Activated CD4-positive, alpha-beta T cell treated with anti-CD3 and anti-CD28 coated beads, Interleukin-2, amount 10 ng/mL, durations not matched to agents 7 days and 5 days (primary cell): ENCODE measurements at regions not wholly inside any gene's neighbourhood (a gene's known extent, or its start where the extent isn't known, plus 50 kb on each side); places are given as distances from the start of the nearest gene placed in this dataset.
A peak's percentile ranks its signal among the peaks of the same experiment; 100 is the strongest.

Experiments used
- CTCF ChIA-PET: fragments of 350-600 bp; sonication (Branson Sonifier 250); formaldehyde crosslinking; loops from one replicate; lab custom pipeline; 2021; ENCODE audit warnings: antibody characterized with exemption; lab: Charles Lee
- POLR2A ChIA-PET: fragments of 350-600 bp; sonication (Branson Sonifier 250); formaldehyde crosslinking; loops from one replicate; lab custom pipeline; 2021; ENCODE audit warnings: antibody characterized with exemption; lab: Charles Lee
- DNase-seq: peaks from one replicate; pipeline ENCODE4 v3.0.0-alpha.2; 2020
- H3K27ac Mint-ChIP-seq: one replicate; pipeline ENCODE4 v1.8.0; 2021; ENCODE audit warnings: mild to moderate bottlenecking, moderate library complexity, mixed read lengths
- H3K27me3 Mint-ChIP-seq: one replicate; pipeline ENCODE4 v1.8.0; 2021; ENCODE audit warnings: mixed read lengths
- H3K36me3 Mint-ChIP-seq: one replicate; pipeline ENCODE4 v1.8.0; 2021; ENCODE audit warnings: low read depth, mixed read lengths
- H3K4me1 Mint-ChIP-seq: one replicate; pipeline ENCODE4 v1.8.0; 2021; ENCODE audit warnings: mixed read lengths
- H3K4me3 Mint-ChIP-seq: one replicate; pipeline ENCODE4 v1.8.0; 2021; ENCODE audit warnings: mild to moderate bottlenecking, moderate library complexity, mixed read lengths
- H3K9me3 Mint-ChIP-seq: one replicate; pipeline ENCODE4 v1.8.0; 2021; ENCODE audit warnings: mixed read lengths

DNA sequence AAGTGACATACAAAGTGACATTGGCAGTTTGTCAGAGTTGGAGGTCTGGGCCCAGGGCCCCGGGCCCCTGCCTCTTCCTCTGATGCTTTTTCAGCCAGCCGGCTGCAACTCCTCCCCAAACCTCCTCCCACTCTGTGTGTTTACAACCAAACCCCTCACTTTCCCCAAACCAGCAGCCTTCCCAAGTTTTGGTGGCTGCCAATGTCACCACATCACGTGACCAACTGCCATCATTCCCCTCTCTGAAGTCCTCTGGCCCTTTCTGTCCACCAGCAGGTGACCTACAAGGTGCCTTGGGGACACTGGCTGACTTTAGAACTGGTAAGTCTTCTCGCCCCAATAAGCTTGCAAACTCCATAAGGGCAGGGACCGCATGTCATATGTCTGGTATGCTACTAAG lies 357.7 kb downstream of the BCOR start:
- DNase-seq, result no peak
- Mint-ChIP-seq H3K9me3 (no peaks in the 10 kb centered on the region), H3K4me1 (no peaks in the 10 kb centered on the region), H3K4me3 (no peak overlapping the region), H3K27me3 (no peaks in the 10 kb centered on the region), H3K27ac (no peak overlapping the region), H3K36me3 (no peaks in the 10 kb centered on the region)
- POLR2A ChIA-PET, result no interaction called here
- CTCF ChIA-PET, result interaction anchor here (1.0 kb wide), 1 partner anchor 26 kb away, joined by 3 read pairs; no protein-coding TSS in a partner anchor

DNA sequence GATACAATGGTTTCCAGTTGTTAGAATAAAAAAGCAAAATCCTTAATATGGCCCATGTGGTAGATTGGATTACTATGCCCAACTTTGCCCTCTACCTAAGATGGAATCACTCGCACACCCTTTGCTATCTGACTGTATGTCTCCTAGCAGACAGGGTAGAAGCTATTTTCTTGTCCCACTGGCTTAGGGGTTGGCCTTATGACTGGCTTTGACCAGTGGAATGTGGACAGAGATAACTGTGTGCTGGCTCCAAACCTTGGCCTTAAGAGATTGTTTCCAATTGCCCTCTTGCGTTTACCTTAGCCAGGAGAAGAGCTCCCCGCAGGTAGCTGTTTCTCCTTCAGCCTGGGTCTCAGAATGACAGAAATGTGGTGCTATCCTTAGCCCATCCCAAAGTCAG lies 355.9 kb downstream of the BCOR start:
- POLR2A ChIA-PET, result no interaction called here
- Mint-ChIP-seq H3K4me3 (no peak overlapping the region), H3K27ac (no peak overlapping the region), H3K27me3 (no peaks in the 10 kb centered on the region), H3K9me3 (no peaks in the 10 kb centered on the region), H3K4me1 (no peaks in the 10 kb centered on the region), H3K36me3 (no peaks in the 10 kb centered on the region)
- CTCF ChIA-PET, result interaction anchor here (0.6 to 1.9 kb wide), 3 partner anchors 8 to 419 kb away, joined by 3 to 5 read pairs (median 4); no protein-coding TSS in a partner anchor
- DNase-seq, result no peak

DNA sequence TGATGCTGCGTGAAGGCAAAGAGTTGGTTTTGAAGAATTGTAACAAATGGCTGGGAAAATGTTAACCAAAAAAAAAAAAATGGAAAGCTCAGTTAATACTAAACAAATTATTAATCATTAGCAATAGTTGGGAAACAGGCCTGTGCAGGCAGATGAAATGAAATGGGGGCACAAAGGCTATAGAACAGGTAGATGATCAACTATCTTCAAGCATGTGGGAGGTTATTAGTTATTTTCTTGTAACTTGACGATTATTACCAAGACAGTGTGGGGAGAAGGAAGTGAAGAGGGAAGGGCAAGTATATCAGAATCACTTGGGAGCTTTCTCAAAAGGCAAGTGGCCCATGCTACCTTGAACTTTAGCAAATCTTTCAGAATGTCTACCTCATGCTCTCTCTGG lies 351.9 kb downstream of the BCOR start:
- Mint-ChIP-seq H3K4me3 (no peak overlapping the region), H3K27me3 (no peaks in the 10 kb centered on the region), H3K9me3 (no peaks in the 10 kb centered on the region), H3K27ac (no peak overlapping the region), H3K36me3 (no peaks in the 10 kb centered on the region), H3K4me1 (peaks cover 4% of the 10 kb centered on the region)
- ChIA-PET CTCF (interaction anchor here (1.4 to 2.4 kb wide), 3 partner anchors 11 to 15 kb away, joined by 3 to 7 read pairs (median 5); no protein-coding TSS in a partner anchor), POLR2A (no interaction called here)
- no peak for DNase-seq

DNA sequence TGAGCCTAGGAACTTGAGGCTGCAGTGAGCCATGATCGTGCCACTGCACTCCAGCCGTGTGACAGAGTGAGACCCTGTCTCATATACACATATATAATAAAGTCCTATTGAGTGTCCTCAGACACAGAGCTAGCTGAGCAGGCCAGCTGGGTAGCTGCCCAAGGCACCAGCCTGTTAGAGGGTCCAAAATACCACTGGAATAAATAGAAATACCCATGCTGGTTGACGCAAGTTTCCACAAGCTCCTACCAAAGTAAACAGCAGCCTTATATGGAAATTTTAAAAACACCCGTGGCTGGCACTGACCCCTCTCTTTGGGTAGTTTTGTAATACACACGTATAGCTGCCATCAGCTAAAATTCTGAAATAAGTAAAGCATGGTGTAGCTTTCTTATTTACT lies 348.6 kb downstream of the BCOR start:
- Mint-ChIP-seq H3K27me3 (no peaks in the 10 kb centered on the region), H3K4me3 (no peak overlapping the region), H3K36me3 (no peaks in the 10 kb centered on the region), H3K27ac (no peak overlapping the region), H3K9me3 (no peaks in the 10 kb centered on the region), H3K4me1 (peaks cover 9% of the 10 kb centered on the region)
- DNase-seq, result no peak
- ChIA-PET CTCF (interaction anchor here (0.7 kb wide), 1 partner anchor 158 kb away, joined by 3 read pairs; no protein-coding TSS in a partner anchor), POLR2A (no interaction called here)

DNA sequence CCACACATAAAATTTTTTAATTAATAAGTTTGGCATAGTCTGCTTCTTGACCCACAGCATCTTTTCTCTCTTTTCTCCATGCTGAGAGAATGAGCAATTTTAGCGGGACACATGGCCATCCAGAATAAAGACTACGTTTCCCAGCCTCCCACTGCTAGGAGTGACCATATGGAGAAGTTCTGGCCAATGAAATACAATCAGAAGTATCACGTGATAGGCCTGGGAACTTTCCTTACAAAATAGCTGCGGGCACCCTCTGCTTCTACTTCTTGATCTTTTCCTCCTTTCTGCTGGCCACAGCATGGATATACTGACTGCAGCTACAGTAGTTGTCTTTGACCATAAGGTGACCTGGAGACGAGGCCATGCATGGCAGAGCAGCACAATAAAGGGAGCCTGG lies 348.0 kb downstream of the BCOR start:
- ChIA-PET CTCF (interaction anchor here (1.0 kb wide), 1 partner anchor 8 kb away, joined by 3 read pairs; no protein-coding TSS in a partner anchor), POLR2A (no interaction called here)
- Mint-ChIP-seq H3K36me3 (no peaks in the 10 kb centered on the region), H3K27me3 (no peaks in the 10 kb centered on the region), H3K27ac (no peak overlapping the region), H3K9me3 (no peaks in the 10 kb centered on the region), H3K4me3 (no peak overlapping the region), H3K4me1 (peaks cover 9% of the 10 kb centered on the region)
- DNase-seq, result no peak

DNA sequence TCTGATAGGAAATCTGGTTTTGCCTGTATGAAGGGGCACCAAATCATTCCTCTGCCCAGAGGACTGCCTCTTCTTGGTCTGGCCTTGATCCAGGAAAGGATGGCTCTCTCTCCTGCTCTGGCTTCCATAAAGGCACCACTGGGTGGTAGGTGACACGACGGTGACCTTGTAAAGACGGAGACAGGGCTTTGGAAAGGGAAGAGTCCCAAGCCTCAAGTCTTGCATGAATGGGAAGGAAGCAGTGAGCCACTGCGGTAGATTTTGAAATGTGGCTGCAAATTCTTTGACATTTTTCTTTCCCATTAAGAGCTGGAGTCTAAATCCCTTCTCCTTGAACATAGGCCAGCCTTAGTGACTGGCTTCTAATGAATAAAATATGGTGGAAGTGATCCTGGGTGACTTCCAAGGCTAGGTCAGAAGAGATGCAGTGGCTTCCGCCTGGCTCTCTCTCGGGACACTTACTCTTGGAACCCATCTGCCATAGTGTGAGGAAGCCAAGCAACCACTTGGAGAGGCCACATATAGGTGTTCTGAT lies 347.4 kb downstream of the BCOR start:
- ChIA-PET POLR2A (no interaction called here), CTCF (interaction anchor here (1.0 kb wide), 1 partner anchor 9 kb away, joined by 3 read pairs; no protein-coding TSS in a partner anchor)
- DNase-seq, result no peak
- Mint-ChIP-seq H3K9me3 (no peaks in the 10 kb centered on the region), H3K36me3 (no peaks in the 10 kb centered on the region), H3K4me3 (no peak overlapping the region), H3K4me1 (peaks cover 9% of the 10 kb centered on the region), H3K27ac (peak overlapping the region; percentile 50), H3K27me3 (no peaks in the 10 kb centered on the region)

DNA sequence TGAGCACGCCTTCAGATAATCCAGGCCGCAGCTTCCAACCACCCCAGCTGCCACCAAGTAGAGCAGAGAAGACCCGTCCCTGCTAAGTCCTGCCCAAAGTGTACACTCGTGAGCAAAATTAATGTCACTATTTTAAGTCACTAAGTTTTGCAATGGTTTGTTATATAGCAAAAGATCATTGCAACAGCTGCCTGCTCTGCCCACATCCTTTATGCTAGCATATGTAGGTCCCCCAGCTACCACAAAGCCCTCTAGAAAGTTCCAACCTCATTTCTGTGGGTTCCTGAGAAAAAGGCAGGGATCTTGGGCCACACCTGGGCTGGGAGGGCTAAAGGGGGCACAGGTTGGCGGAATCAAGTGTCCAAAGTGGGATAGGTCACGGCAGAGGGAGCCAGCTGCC lies 346.9 kb downstream of the BCOR start:
- Mint-ChIP-seq H3K27me3 (no peaks in the 10 kb centered on the region), H3K4me1 (peaks cover 9% of the 10 kb centered on the region), H3K9me3 (no peaks in the 10 kb centered on the region), H3K4me3 (no peak overlapping the region), H3K36me3 (no peaks in the 10 kb centered on the region), H3K27ac (no peak overlapping the region)
- POLR2A ChIA-PET, result no interaction called here
- CTCF ChIA-PET, result interaction anchor here (1.0 kb wide), 1 partner anchor 9 kb away, joined by 3 read pairs; no protein-coding TSS in a partner anchor
- no peak for DNase-seq

DNA sequence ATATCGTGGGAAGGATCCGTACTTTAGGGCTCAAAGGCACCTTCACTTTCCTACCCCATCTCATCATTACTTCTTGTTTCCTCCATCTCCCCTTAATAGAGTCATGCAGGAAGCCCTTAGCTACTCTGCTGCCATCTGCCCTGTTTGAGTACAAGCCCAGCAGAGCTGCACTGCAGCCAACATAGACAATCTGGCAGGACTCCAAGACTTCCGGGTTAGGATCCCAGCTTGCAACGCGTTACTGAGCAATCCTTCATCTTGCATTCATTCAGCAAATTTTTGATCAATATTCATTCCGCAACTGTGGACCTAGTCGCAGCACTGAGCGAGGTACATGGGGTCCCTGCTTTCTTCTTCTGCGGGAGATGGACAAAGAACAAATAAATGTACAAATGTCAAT lies 344.9 kb downstream of the BCOR start:
- POLR2A ChIA-PET, result no interaction called here
- CTCF ChIA-PET, result interaction anchor here (1.2 to 1.4 kb wide), 2 partner anchors 15 to 24 kb away, joined by 3 read pairs; no protein-coding TSS in a partner anchor
- Mint-ChIP-seq H3K27me3 (no peaks in the 10 kb centered on the region), H3K9me3 (no peaks in the 10 kb centered on the region), H3K4me1 (peaks cover 9% of the 10 kb centered on the region), H3K27ac (no peak overlapping the region), H3K4me3 (no peak overlapping the region), H3K36me3 (no peaks in the 10 kb centered on the region)
- no peak for DNase-seq

DNA sequence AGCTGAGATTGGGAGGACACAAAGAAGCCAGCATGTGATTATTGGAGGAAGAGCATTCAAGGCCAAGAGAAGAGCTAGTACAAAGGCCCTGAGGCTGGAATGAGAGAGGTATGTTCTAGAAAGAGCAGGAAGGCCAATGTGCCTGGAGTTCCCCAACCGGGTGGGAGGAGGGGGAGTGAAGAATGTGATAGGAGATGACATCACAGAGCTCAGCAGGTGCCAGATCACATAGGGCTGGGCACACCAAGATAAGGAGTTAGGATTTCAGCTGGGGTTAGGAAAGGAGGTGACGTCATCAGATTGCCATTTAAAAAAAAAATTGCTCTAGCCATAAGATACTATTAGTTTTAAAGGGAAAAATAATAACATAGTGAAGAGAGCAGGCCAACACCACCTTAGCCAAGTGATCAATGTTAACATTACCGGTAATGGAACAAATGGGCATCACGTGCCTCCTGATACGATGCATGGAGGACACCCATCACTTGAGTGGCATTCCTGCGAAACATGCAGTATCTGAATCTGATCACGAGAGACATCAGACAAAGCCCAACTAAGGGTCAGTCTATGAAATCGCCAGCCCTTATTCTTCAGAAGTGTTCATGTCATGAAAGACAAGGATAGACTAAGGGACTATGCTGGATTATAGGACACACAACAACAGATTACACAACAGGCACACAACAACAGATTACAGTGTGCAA lies 344.3 kb downstream of the BCOR start:
- ChIA-PET POLR2A (no interaction called here), CTCF (interaction anchor here (1.2 to 1.4 kb wide), 2 partner anchors 14 to 24 kb away, joined by 3 read pairs; no protein-coding TSS in a partner anchor)
- DNase-seq, result no peak
- no peaks in the 10 kb centered on the region for H3K27me3 Mint-ChIP-seq
- no peaks in the 10 kb centered on the region for H3K36me3 Mint-ChIP-seq
- no peaks in the 10 kb centered on the region for H3K9me3 Mint-ChIP-seq
- no peak overlapping the region for H3K4me3 Mint-ChIP-seq
- peaks cover 9% of the 10 kb centered on the region for H3K4me1 Mint-ChIP-seq
- H3K27ac Mint-ChIP-seq, result no peak overlapping the region

DNA sequence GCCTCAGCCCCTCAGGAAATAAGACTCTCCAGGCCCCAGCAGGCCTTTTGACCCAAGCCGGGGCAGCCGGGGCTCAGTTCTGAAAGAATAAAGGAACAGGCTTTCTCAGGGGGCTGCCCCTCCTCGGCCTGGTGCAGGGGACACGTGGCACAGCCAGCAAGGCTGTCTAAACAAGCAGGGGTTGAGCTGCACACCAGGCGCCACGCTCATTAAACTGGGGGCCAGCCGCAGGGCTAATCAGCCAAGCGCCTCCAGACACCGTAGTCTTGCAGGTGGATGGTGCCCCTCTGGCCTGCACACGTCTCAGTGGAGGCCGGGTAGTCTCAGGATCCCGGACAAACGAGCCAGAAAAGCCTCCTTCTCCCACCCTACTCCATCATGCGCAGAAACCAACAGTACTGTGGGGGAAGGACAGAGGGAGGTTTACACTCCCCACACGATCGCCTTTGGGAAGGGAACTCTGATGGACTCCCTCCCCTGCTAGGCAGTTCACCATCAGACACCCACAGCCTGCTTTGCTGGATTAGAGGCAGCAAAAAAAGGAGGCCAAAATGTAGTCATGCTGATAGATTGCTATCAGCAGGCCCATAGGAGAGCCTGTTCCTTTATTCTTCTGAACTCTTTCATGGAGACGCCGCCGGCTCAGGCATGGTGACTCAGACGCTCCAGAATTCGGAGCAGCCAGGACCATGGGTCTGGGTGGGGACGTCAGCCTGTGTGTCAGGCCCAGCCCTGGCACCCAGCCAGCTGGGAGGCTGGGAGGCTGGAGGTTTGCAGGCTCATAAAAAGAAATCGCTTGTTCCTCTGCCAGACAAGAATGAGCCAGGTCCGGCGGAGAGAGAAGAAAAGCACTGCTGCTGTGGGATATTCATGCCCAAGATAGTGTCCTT lies 342.4 kb downstream of the BCOR start:
- no peaks in the 10 kb centered on the region for H3K27me3 Mint-ChIP-seq
- H3K36me3 Mint-ChIP-seq, result no peaks in the 10 kb centered on the region
- POLR2A ChIA-PET, result no interaction called here
- no peaks in the 10 kb centered on the region for H3K9me3 Mint-ChIP-seq
- no peak overlapping the region for H3K27ac Mint-ChIP-seq
- H3K4me3 Mint-ChIP-seq, result no peak overlapping the region
- H3K4me1 Mint-ChIP-seq, result peaks cover 9% of the 10 kb centered on the region
- CTCF ChIA-PET, result no interaction called here
- DNase-seq, result no peak

DNA sequence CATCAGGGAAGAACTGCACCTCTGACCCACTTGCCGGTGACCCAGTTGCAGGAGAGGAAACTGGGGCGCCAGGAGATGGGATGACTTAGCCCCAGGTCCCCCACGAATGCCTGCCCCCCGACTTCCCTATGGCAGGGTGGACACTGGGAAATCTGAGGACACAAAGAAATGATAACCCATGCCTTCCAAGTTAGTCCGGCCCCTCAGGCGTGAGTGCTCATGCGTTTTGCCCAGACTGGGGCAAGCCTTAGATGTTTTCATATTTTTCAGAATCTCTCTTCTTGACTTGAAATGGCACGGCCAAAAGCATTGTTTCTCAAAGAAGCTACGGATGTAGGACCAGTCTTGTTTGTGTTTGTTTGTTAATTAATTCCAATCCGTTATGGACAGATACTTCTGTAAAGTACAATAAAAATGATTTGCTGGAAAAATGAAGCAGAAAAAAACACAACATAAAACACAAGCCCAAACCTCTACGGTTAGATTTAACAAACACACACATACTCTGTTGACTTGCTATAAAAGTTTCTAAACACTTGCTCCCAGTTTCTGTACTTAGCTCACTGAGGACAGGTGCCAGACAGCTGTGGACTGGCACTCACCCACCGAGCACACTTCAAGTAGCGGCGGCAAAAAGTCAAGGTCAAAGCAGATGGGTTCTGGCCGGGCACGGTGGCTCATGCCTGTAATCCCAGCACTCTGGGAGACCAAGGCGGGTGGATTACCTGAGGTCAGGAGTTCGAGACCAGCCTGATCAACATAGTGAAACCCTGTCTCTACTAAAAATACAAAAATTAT lies 341.5 kb downstream of the BCOR start:
- Mint-ChIP-seq H3K27me3 (no peaks in the 10 kb centered on the region), H3K27ac (no peak overlapping the region), H3K4me1 (peaks cover 3% of the 10 kb centered on the region), H3K4me3 (no peak overlapping the region), H3K36me3 (no peaks in the 10 kb centered on the region), H3K9me3 (no peaks in the 10 kb centered on the region)
- DNase-seq, result no peak
- ChIA-PET CTCF (no interaction called here), POLR2A (no interaction called here)

DNA sequence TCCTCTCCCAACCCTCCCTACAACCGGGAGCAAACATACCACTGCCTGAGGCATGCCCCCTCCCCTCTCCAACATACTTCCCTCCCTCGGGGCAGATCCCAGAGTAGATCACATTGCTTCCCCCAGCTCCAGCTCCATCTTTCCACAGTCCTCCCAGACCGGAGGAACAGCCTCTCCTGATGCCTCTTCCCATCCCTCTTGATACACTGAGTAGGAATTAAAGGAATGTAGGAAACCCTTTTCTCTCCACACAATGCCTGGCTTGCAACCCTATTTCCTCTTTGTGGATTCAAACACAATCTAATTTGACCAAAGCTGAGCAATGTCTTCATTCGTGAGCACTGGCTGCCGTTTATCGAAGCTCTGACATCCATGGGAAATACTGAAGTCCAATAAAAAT lies 339.8 kb downstream of the BCOR start:
- CTCF ChIA-PET, result interaction anchor here (1.1 kb wide), 1 partner anchor 12 kb away, joined by 3 read pairs; no protein-coding TSS in a partner anchor
- peaks cover 2% of the 10 kb centered on the region for H3K4me1 Mint-ChIP-seq
- H3K36me3 Mint-ChIP-seq, result no peaks in the 10 kb centered on the region
- no peak for DNase-seq
- H3K4me3 Mint-ChIP-seq, result no peak overlapping the region
- POLR2A ChIA-PET, result no interaction called here
- no peaks in the 10 kb centered on the region for H3K27me3 Mint-ChIP-seq
- H3K27ac Mint-ChIP-seq, result no peak overlapping the region
- H3K9me3 Mint-ChIP-seq, result no peaks in the 10 kb centered on the region
